NT2/D1 (cell line): ENCODE measurements at regions not wholly inside any gene's neighbourhood (a gene's known extent, or its start where the extent isn't known, plus 50 kb on each side); places are given as distances from the start of the nearest gene placed in this dataset.
A peak's percentile ranks its signal among the peaks of the same experiment; 100 is the strongest.

Source experiments
- DNase-seq: peaks from one replicate; pipeline ENCODE4 v3.0.0-alpha.2; 2011; ENCODE audit warnings: low read depth, low spot score
- H3K27me3 ChIP-seq: 2 replicates; pipeline ENCODE4 v1.6.0; 2011; ENCODE audit warnings: mild to moderate bottlenecking; ENCODE audit not compliant: insufficient read length, insufficient read depth
- H3K36me3 ChIP-seq: 2 replicates; pipeline ENCODE4 v1.6.1; 2011; ENCODE audit warnings: mild to moderate bottlenecking, low read length, mixed read lengths; ENCODE audit not compliant: insufficient read depth, insufficient read length
- H3K4me1 ChIP-seq: 2 replicates; pipeline ENCODE4 v1.5.1; 2011; ENCODE audit not compliant: insufficient read depth, insufficient read length
- H3K4me3 ChIP-seq: 2 replicates; pipeline ENCODE4 v1.5.1; 2011; ENCODE audit warnings: low read depth; ENCODE audit not compliant: insufficient read length
- H3K9ac ChIP-seq: 2 replicates; pipeline ENCODE4 v1.6.0; 2011; ENCODE audit warnings: low read depth; ENCODE audit not compliant: insufficient read length
- H3K9me3 ChIP-seq: 2 replicates; pipeline ENCODE4 v1.5.1; 2011; ENCODE audit warnings: mild to moderate bottlenecking, low read length; ENCODE audit not compliant: insufficient read depth
- SUZ12 ChIP-seq: IDR thresholded peaks from 2 replicates; pipeline ENCODE4 v1.6.1; 2011; ENCODE audit not compliant: insufficient read length, insufficient read depth; ENCODE audit errors: extremely low read depth
- YY1 ChIP-seq: IDR thresholded peaks from 2 replicates; pipeline ENCODE4 v1.6.1; 2011; ENCODE audit not compliant: insufficient read length, insufficient read depth
- ZNF274 ChIP-seq: IDR thresholded peaks from 2 replicates; pipeline ENCODE4 v1.6.1; 2011; ENCODE audit warnings: mild to moderate bottlenecking, low read depth, low read length

GRCh38 chr13:55816976-55817601 is 1323.6 kb upstream of the PRR20A start:
- H3K36me3 ChIP-seq = no peaks in the 10 kb centered on the region
- no peaks in the 10 kb centered on the region for H3K27me3 ChIP-seq
- DNase-seq = no peak
- H3K4me3 ChIP-seq = no peak overlapping the region
- H3K9ac ChIP-seq = no peak overlapping the region
- no peak for TF ChIP-seq SUZ12
- TF ChIP-seq YY1 = no peak
- no peak for TF ChIP-seq ZNF274
- no peaks in the 10 kb centered on the region for H3K4me1 ChIP-seq
- no peaks in the 10 kb centered on the region for H3K9me3 ChIP-seq

- H3K27me3 ChIP-seq = no peaks in the 10 kb centered on the region
- H3K9me3 ChIP-seq = no peaks in the 10 kb centered on the region
- no peaks in the 10 kb centered on the region for H3K36me3 ChIP-seq
- H3K9ac ChIP-seq = no peak overlapping the region
- no peak for DNase-seq
- no peaks in the 10 kb centered on the region for H3K4me1 ChIP-seq
- no peak overlapping the region for H3K4me3 ChIP-seq
- TF ChIP-seq SUZ12 = no peak
- TF ChIP-seq YY1 = no peak
These were observed 1319.9 kb upstream of the PRR20A start for GRCh38 chr13:55820817-55821216.

- no peaks in the 10 kb centered on the region for H3K27me3 ChIP-seq
- no peak overlapping the region for H3K4me3 ChIP-seq
- no peak overlapping the region for H3K9ac ChIP-seq
- H3K9me3 ChIP-seq = no peaks in the 10 kb centered on the region
- no peaks in the 10 kb centered on the region for H3K36me3 ChIP-seq
- no peaks in the 10 kb centered on the region for H3K4me1 ChIP-seq
- TF ChIP-seq ZNF274 (no peak), YY1 (no peak), SUZ12 (no peak)
- peak; percentile 9 for DNase-seq
These were observed 1271.1 kb upstream of the PRR20A start for GRCh38 chr13:55869648-55870047.

GRCh38 chr13:55887561-55887960 is 1253.2 kb upstream of the PRR20A start:
- Histone ChIP-seq H3K4me3 (no peak overlapping the region), H3K36me3 (no peaks in the 10 kb centered on the region), H3K9me3 (no peaks in the 10 kb centered on the region; the same call in 1 of the 2 replicates), H3K9ac (no peak overlapping the region), H3K27me3 (no peaks in the 10 kb centered on the region), H3K4me1 (no peaks in the 10 kb centered on the region)
- TF ChIP-seq YY1 (no peak), SUZ12 (no peak), ZNF274 (no peak)
- DNase-seq = no peak

GRCh38 chr13:55893540-55893939 is 1247.2 kb upstream of the PRR20A start:
- Histone ChIP-seq H3K36me3 (no peaks in the 10 kb centered on the region), H3K4me1 (no peaks in the 10 kb centered on the region), H3K27me3 (no peaks in the 10 kb centered on the region), H3K9ac (no peak overlapping the region), H3K4me3 (no peak overlapping the region), H3K9me3 (no peaks in the 10 kb centered on the region; the same call in 1 of the 2 replicates)
- DNase-seq = no peak
- no peak for TF ChIP-seq YY1
- no peak for TF ChIP-seq ZNF274
- no peak for TF ChIP-seq SUZ12

- DNase-seq = no peak
- Histone ChIP-seq H3K9ac (no peak overlapping the region), H3K4me3 (no peak overlapping the region), H3K9me3 (no peaks in the 10 kb centered on the region), H3K4me1 (no peaks in the 10 kb centered on the region), H3K27me3 (no peaks in the 10 kb centered on the region), H3K36me3 (no peaks in the 10 kb centered on the region)
- TF ChIP-seq SUZ12 (no peak), ZNF274 (no peak), YY1 (no peak)
These were observed 1203.5 kb upstream of the PRR20A start for GRCh38 chr13:55937180-55937579.

GRCh38 chr13:55948175-55948574 is 1192.5 kb upstream of the PRR20A start:
- Histone ChIP-seq H3K4me3 (no peak overlapping the region), H3K9ac (no peak overlapping the region), H3K36me3 (no peaks in the 10 kb centered on the region), H3K4me1 (no peaks in the 10 kb centered on the region), H3K9me3 (no peaks in the 10 kb centered on the region), H3K27me3 (no peaks in the 10 kb centered on the region)
- TF ChIP-seq ZNF274 (no peak), YY1 (no peak), SUZ12 (no peak)
- no peak for DNase-seq

- Histone ChIP-seq H3K4me1 (no peaks in the 10 kb centered on the region), H3K9ac (no peak overlapping the region), H3K36me3 (no peaks in the 10 kb centered on the region), H3K4me3 (no peak overlapping the region), H3K27me3 (no peaks in the 10 kb centered on the region), H3K9me3 (no peaks in the 10 kb centered on the region)
- no peak for TF ChIP-seq YY1
- no peak for TF ChIP-seq ZNF274
- no peak for TF ChIP-seq SUZ12
- DNase-seq = no peak
These were observed 1176.8 kb upstream of the PRR20A start for GRCh38 chr13:55963934-55964333.
